GM10266 (cell line): ENCODE measurements at regions not wholly inside any gene's neighbourhood (a gene's known extent, or its start where the extent isn't known, plus 50 kb on each side); places are given as distances from the start of the nearest gene placed in this dataset.

Experiments
- DNase-seq: peaks from one replicate; pipeline ENCODE4 v3.0.0; 2012; ENCODE audit errors: extremely low spot score
- TF ChIP-seq, protein P1 (sequence below): IDR thresholded peaks from 2 replicates; pipeline ENCODE4 v1.5.1; 2012; ENCODE audit warnings: mild to moderate bottlenecking, low read depth; ENCODE audit not compliant: control insufficient read depth, insufficient read depth; ENCODE audit errors: missing control alignments

DNA sequence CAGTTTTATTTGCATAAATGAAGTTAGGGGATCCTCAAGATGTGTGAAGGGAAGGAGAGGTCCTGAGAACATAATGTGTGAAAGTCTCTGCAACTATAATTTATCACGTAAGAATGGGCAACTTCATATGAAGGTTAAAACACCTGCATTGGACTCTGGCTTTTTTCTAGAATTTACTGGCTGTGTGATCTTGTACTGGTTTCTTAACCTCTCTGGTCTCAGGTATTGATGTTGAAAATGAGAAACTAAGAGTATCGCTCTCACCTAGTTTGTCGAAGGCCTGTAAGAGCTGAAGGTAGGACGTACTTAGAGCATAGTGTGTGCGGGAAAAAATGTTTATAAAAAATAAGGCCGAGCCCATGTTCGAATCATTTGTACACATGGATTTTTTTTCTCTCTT, 280.5 kb downstream of the ICE1 start:
- TF ChIP-seq, protein P1, sequence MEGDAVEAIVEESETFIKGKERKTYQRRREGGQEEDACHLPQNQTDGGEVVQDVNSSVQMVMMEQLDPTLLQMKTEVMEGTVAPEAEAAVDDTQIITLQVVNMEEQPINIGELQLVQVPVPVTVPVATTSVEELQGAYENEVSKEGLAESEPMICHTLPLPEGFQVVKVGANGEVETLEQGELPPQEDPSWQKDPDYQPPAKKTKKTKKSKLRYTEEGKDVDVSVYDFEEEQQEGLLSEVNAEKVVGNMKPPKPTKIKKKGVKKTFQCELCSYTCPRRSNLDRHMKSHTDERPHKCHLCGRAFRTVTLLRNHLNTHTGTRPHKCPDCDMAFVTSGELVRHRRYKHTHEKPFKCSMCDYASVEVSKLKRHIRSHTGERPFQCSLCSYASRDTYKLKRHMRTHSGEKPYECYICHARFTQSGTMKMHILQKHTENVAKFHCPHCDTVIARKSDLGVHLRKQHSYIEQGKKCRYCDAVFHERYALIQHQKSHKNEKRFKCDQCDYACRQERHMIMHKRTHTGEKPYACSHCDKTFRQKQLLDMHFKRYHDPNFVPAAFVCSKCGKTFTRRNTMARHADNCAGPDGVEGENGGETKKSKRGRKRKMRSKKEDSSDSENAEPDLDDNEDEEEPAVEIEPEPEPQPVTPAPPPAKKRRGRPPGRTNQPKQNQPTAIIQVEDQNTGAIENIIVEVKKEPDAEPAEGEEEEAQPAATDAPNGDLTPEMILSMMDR: no peak
- no peak for DNase-seq

DNA sequence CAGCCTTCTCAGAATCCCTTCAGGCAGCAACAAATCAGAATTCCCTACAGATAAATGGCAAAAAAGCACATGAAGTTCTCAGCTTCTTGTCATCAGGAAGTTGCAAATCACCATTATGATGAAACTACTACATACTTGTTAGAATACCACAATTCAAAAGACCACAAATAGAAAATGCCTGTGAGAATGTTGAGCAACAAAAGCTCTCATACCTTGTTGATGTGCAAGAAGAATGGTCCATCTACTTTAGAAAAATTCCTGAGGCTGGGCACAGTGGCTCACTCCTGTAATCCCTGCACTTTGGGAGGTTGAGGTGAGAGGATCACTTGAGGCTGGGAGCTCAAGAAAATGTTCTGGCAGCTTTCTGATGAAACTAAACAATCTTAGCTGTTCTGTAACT, 278.1 kb downstream of the ICE1 start:
- no peak for DNase-seq
- TF ChIP-seq, protein P1: no peak

DNA sequence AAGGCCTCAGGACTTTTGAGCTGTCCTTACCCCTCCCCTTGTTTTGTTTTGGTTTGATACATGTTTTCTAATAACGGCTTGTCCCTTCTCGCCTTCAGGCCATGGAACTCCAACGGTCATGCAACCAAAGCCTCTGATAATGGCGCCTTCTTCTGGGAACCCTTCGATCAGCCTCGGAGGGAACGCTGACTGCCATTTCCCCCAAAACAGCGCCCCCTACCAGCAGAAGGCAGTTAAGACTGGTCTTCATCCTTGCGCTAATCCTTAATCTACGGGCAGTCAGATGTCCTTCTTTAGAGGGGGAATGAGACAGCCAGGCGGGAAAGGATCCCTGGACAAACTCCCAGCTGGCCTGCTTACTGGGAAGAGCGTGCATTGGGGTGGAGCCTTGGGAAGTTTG, 276.6 kb downstream of the ICE1 start:
- TF ChIP-seq, protein P1: no peak
- no peak for DNase-seq

DNA sequence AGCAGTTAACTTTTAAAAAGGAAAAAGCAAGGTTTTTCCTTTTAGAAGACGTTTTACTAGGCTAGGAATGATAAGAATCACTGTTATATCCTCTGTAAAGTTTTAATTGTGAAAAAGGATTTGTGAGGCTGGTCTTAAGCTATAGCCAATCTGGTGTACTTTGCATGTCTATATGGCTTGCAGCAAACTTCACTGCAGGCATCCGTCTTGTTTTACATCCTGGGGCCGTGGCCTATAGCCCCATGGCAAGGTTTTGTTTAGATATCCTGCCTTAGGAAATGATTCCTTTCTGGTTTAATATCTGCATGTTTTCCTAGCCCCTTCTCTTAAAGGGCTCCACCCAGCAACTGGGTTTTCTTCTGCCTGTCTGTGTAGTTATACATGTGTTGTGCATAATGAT, 272.8 kb downstream of the ICE1 start:
- TF ChIP-seq, protein P1: no peak
- no peak for DNase-seq

DNA sequence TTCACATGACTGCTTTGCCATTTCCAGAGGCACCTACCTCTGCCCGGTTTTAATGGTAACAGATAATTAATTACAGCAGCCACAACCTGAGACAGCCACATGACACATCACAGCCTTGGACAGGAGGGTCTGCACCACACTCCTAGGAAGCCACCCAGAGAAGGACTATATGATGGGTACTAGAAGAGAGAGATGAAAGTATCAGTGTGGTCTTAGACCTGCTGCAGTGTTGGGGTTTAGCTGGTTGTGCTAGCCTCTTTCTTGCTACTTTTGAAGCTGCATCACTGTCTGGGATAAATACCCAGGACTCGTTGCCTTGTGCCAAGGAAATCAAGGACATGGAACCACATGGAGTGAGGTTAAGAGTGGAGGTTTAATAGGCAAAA, 266.4 kb downstream of the ICE1 start:
- no peak for DNase-seq
- TF ChIP-seq, protein P1: no peak

DNA sequence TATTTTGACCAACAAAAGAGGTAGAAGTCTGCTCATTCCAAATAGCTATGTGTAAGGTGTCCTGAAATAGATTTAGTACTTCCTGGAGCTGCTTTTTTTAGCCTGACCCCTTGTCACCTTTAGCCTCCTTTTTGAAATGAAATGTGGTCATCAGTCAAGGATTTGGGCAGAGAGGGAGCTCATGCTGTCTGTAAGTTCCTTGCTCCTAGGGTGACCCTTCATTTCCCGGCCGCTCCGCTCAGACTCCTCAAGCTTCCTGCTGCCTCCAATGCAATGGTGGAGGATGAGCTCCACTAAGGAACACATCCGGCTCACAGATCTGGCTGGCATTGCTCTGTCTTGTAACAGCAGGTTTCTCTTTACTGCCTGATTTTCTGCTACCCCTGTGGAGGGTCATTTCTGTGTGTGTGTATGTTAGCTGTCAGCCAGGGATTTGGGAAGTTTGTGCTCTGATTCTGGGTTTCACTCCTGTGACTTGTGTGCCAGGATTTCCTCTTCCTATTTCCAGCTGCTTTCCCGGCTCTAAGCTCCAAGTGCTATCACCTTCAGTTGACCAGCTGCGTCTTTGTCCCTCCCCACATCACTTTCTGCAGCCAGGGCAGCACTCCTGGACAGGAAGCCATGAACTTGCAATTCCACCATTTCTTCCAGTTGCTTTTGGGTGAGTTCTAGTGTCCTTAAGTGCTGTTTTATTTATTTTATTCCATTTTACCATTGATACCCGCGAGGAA, 265.9 kb downstream of the ICE1 start:
- TF ChIP-seq, protein P1: no peak
- DNase-seq: no peak

DNA sequence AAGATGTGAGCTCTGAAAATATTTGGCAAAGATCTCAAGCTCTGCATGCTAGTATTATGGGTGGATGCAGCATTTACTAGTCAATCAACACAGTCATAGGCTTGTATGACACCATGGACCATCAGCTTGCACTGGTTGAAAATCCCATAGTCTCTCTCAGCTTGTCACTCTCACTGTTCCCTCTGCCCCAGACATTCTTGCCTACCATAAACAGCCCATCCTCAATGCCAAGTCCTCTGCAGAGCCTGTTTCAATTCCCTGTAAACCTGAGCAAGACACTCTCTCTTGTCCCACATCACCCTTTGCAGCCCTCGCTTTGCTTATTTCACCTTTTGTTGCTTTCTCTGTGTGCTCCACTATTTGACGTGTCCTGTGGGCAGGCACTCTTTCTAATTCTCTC, 264.6 kb downstream of the ICE1 start:
- no peak for DNase-seq

More for the DNA sequence above, 264.6 kb downstream of the ICE1 start:
- TF ChIP-seq, protein P1: no peak
